Muscle of arm (tissue), 1 donor: ENCODE measurements at regions not wholly inside any gene's neighbourhood (a gene's known extent, or its start where the extent isn't known, plus 50 kb on each side); places are given as distances from the start of the nearest gene placed in this dataset.
"Not testable (repeated sequence)": the region's sequence is repeated elsewhere in the genome, so short reads cannot be mapped to it uniquely, and the experiment has no call there.

ENCODE experiments used
- DNase-seq: peaks from one replicate; pipeline ENCODE4 v3.0.0-alpha.2; 2013

DNA sequence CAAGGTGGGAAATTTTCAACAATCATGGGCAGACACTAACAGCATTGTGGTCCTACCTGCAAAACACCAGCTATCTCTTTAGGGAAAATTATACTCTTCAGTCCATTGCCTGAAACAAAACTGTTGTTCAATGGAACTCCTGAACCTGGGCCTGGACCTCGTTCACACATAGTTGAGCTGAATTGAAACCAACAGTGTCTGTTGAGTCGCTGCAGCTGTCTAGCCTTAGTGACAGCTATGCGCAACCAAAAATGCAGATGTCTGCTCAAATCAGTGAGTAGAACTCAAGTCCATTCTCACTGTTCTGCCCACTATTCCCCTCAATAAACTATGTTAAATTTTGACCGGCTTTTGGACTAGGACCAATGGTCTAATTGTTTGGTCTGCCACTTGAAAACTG, 286.2 kb downstream of the TFAP2A start:
- DNase-seq = no peak

DNA sequence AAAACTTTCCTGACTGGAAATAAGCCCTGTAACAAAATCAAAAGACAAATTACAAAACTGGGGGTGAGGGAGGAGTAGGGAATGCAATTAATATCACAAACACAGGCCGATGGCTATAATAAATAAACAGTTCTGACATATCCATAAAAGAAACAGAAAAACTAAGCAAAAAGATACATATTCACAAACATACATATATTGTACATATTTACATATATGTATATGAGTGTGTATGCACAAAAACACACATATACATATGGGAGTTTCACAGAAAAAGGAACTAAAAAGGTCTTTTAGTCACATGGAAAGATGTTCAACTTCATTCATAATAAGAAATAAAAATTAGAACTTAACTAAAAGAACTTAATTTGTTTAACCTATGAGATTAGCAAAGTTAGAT, 292.7 kb downstream of the TFAP2A start:
- DNase-seq = no peak

DNA sequence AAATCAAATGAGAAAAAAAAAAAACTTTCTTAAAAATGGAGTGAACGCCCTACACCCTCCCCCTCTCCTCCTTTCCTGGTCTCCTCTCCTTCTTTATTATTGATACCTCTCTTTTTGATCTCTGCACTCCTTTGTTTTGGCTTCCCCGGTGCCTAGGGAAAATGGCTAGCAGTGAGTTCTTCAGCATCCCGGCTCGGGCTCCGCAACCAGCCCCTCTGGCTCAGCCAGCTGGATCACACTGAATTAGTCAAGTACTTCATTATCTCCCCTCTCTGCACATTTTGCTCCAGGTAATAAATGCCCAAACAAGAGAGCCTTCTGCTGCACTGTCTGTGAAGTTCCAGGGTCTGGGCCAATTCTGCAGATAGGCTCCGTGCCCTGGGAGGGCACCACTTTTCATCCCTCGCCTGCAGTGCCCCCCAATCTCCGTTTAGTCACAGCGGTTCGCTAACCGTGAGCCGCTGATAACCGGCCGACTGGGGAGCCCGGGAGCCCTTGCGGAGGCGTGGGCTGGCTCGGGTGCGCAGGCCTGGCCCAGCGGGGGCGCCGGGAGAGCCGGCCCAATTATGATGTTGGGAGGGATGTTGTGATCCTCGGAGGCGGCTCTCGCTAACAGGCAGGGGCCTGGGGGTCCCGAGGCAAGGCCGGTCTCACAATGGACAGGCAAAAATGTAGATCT, 301.9 kb downstream of the TFAP2A start:
- DNase-seq = no peak

DNA sequence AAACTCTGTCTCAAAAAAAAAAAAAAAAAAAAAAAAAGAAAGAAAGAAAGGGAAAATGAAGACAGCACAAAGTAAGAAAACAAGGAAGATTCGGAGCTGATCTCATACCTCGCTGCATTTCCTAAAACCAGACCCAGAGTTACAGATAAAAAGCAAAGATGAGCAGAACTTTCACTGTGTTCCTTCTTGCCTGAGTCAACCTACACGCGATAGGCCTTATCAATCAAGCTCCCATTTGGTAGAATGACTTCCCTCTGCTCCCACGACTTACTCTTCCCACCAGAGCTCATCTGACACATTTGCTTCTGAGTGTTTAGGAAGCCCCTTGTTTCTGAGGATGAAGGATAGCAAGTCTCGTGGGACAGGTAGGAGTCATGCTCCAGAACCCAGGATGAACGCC, 302.9 kb downstream of the TFAP2A start:
- DNase-seq = no peak

DNA sequence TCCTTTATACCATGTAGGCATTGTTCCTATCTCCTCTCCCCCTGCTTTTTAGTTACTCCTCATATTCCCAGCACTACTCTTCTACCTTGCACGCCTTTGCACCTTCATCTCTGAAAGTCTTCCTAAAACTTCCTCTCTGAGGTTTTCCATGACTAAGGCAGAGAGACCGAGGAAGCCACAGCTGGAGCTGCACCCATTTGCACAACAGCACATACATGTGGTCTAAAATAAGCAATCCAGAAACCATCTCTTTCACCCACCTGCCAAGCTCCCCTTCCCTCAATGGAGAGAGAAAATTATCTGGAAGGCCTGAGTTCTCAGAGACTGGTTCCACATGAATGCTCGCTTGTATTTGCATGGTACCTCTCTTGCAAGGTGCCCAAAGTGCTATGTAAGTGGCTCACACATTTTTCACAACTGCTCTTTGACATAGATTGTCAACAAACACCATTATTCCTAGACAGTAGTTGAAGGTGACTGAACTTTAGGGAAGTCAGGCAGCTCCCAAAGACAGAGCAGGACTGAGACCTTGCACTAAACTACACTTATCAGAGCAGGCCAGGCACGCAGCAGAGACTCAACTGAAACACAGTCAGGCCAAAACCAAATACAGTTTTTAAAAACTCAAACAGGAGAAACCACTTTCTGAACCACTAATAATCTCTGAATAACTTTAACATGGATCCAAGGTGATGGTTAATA, 313.2 kb downstream of the TFAP2A start:
- DNase-seq = no peak

DNA sequence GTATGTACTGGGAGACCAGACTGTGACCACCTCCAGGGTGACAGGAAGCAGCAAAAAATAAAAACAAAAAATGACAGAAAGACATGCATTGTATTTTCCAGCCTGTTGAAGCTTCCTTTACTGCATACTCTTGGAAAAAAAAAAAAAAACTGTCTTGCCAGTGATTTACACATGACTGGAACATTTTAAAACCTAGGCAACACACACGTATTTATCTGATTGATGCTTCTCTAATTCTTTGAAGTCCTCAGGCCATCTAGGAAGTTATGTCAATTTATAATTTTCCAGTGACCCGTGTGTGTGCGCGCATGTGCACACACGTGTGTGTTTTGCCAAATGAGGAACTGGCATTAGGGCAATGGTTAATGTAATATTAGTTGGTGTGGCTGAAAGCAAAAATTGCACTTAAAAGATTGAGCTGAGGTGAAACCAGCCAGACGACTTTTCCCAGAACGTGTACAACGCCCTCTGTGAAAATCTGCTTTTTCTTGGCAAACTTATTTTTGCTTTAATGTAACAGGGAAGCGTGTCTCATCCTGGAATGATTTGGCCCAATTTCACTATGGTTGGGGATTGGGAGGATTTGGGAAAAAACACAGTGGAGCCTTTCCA, 315.2 kb downstream of the TFAP2A start:
- peak; percentile 42 for DNase-seq

DNA sequence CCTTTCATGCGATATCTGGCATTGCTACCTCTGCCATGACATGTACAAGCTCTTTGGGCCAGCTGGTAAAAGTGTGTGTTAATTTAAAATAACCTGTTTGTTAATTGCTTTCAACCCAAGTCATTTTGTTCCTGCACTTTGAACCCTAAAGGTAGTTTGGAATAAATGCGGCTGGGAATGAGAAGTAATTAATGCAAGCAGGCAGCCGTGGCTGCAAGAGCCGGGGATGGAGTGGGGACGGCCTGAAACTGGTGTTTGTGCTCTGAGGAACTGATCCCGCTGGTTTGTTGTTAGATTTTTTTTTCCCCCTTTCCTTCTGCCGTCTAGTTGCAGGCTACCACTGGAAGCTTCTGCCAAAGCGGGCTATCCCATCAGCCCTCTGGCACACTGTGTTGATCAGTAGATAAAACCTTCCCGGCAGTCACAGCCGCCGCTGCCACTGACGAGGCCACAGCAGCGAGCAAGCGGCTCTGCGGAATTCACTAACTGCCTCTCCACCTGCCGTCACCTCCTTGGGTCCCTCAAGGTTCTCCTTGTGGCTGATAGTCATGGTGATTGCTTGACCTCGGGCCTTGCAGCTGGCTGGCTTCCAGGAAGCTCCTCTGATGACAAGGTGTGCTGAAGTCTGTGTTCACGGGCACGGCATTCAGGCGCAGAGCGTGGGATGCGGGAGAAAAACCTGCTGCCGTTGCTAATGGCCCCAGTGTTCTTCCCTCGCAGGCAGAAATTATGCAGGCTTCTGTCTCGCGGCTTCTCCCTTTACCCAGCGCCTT, 315.9 kb downstream of the TFAP2A start:
- DNase-seq = no peak

DNA sequence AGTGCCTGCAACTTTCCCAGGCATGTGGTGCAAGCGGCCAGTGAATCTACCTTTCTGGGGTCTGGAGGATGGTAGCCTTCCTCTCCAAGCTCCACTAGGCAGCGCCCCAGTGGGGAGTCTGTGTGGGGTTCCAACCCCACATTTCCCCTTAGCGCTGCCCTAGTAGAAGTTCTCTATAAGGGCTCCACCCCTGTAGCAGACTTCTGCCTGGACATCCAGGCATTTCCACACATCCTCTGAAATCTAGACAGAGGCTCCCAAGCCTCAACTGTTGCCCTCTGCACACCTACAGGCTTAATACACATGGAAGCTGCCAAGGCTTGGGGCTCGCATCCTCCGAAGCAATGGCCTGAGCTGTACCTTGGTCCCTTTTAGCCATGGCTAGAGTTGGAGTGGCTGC, 321.6 kb downstream of the TFAP2A start:
- DNase-seq = no peak

DNA sequence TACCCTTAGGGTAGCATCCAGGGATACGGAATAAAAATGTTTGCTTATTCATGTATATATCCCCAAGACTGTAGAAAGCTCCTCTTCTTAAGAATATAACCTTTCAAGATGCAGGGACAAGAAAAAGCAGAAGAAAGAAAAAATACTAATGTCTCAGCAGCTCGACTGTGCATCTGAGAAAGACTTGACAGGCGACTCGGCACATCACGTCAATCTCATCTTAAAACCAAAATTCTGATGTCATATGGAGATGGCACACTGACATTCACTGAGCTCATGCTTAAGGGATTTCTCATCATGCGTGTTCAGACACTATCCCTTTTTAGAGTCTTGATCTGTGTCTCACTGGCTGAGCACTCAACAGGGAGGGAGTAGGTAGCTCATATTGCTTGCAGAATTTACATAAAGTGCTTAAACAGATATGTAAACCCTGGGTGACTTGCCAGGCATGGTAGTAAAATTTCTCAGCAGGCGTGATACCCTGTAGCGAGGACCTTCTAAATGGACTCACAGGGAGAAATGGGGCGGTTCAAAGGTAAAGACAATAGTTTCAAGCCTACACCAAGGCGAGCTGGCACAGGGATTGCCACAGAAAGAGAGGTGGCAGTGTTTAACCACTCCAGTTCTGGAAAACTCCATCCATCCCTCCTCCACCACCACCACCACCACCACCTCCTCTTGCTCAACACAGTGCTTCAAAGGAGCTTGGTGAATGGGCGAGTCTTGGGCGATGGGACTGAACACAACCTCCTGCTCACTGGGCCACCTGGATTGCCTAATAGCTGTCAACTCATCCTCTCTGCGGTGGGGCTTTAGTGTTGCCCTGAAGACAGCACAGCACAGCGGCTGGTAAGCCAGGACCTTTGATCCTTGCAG, 330.5 kb downstream of the TFAP2A start:
- DNase-seq = no peak

DNA sequence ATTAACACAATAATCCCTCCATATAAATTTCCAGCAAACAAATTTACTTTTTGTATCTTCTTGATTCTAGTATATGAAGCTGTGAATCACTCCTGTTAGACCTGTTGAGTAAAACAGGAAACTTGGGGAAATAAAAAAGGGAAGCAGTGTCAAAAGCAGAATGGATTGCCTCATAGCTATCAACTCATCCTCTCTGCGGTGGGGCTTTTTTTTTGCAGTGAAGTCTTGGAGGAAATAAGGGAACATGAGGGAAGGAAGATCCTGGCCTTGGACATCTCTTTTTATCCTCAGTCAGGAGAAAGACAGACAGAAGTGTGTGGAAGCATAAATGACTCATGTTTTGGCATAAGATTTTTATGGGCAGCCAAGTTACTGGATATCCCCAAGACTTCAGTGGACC, 332.5 kb downstream of the TFAP2A start:
- DNase-seq = peak; percentile 7

DNA sequence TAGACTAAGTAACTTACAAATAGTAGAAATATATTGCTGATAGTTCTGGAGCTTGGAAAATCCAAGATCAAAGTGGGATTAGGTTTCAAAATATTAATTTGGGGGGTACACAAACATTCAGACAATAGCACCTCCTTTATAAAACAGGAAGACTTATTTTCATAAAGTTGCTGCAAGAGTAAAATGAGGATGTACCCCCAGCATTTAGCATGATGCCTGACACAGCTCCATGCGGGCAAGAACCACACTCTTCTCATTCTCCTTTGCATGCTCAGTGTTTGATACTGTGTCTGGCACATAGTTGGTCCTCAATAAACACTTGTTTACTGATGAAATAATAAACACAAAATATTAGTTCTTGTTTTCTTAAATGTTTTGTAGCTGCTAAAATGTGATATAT, 332.9 kb downstream of the TFAP2A start:
- DNase-seq = no peak

DNA sequence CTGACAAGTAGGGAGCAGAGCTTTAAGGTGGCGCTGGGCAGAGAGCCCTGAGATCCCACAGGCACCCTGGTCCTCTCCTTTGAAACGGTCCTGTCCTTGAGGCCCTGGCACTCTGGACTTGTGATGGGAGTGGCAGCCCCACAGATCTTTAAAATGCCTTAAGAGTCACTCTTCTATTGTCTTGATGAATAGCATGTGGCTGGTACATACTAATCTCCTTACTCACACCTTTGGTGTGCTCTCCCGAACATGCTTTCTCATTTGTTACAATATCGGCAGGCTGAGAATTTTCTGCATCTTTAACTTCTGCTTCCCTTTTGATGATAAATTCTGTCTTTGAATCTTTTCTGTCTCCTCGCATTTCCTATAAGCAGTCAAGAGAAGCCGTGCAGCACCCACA, 333.8 kb downstream of the TFAP2A start:
- no peak for DNase-seq

DNA sequence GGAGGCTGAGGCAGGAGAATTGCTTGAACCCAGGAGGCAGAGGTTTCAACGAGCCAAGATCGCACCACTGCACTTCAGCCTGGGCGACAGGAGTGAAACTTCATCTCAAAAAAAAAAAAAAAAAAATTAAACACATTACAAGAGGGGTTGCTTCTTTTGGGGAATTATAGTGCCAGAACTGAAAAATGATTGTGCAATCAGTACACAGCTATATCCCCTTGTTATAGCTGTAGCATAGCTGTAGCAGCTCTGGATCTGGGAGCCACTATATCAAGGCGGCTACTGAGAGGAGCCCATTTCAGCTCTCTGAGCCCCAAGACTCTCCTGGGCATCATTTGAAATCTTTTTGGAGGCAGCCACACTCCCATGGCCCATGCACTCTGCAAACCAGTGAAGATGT, 334.3 kb downstream of the TFAP2A start:
- no peak for DNase-seq

DNA sequence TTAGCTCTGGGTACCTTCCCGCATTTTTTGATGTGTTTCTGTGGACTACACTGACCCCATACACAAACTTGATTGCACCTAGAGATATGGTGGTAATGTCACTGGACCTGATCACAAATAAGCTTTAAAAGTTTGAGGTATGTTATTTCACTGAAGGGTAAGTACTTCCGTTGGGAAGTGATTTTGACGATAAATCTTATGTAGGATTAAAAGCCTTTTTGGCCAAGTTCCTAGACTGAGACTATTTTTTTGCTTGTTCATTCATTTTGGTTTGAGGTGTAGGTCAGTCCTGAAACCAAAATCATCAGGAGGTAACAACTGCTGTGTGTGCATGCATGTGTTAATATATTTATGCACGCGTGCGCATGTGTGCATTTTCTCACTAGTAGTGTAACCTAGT, 336.3 kb downstream of the TFAP2A start:
- DNase-seq = no peak

DNA sequence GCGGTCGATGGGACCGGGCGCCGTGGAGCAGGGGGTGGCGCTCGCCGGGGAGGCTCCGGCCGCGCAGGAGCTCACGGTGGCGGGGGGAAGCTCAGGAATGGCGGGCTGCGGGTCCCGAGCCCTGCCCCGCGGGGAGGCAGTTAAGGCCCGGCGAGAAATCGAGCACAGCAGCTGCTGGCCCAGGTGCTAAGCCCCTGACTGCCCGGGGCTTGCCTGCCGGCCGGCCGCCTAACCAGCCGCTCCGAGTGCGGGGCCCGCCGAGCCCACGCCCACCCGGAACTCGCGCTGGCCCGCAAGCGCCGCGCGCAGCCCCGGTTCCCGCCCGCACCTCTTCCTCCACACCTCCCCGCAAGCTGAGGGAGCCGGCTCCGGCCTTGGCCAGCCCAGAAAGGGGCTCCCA, 340.1 kb downstream of the TFAP2A start:
- not testable (repeated sequence) for DNase-seq

DNA sequence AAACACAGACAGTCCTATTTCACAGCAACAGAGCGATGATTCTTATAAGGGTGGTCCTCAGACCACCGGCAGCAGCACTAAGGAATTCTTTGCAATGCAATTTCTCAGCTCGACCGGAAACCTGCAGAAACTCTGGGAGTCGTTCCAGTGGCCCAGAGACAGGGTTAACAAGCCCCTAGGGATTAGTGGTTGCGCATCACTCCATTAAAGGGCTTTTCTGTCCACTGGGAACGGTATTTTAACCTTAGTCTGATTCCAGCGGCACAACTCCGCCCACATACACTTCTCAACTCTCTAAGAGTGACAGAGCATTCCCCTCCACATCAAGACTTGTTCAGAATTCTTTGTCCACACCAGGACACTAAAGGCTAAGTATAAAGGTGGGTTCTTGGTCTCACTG, 341.5 kb downstream of the TFAP2A start:
- DNase-seq = no peak

DNA sequence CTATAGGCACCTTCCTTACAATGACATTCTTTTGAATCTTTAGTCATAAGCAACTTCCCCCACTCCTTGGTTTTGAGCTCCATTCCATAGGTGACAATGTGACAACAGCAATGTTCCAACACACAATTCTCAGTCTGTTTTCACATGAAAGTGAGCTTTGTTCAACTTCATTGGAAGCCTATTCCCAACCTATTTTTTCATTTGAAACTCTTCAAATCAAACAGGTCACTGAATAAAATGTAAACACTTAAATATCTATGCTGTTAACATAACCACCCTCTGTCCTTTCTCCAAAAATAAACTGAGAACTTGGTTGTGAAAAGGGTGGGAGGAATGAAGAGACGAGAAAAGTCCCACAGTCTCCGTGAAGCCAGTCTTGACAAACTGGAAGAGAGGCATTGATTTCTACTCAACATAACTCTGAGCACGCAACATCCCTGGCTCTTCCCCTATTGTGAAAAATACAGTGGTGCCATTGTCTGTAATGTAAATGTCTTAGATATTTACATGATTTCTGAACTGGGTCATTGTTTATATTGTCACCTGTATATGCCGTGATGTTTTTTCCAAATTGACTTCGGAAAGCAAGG, 343.1 kb downstream of the TFAP2A start:
- no peak for DNase-seq

DNA sequence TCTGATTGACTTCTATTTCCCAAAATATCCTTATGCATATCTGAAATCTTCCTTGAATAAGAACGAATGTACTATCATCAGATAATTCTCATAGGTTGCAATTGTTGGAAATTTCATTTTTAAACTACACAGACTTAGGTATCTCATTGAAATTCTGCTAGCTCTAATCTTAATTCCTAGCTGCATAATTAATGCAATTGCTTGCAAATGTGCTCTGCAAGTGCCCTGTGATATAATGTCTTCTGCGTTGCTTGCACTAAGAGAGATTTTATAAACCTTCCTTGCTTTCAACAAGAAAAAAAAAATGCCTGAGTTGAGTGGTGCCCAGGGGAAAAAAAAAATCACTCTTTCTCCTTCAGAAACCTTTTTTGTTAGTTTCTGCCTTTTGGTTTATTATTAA, 354.9 kb downstream of the TFAP2A start:
- no peak for DNase-seq

DNA sequence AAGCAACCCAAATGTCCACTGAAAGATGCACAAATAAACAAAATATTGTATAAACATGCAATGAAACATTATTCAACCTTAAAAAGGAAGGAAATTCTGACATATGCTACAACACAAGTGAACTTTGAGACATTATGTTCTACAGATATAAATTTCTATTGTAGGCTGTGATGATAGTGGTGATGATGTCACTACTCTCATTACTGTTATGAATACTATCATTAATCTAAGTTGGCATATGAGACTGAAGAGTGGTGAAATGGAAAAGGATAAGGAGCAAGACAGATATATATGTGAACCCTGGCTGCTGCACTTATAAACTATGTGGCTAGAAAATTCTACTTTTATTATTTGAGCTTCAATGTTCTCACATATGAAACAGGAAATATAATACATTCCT, 360.2 kb downstream of the TFAP2A start:
- no peak for DNase-seq

DNA sequence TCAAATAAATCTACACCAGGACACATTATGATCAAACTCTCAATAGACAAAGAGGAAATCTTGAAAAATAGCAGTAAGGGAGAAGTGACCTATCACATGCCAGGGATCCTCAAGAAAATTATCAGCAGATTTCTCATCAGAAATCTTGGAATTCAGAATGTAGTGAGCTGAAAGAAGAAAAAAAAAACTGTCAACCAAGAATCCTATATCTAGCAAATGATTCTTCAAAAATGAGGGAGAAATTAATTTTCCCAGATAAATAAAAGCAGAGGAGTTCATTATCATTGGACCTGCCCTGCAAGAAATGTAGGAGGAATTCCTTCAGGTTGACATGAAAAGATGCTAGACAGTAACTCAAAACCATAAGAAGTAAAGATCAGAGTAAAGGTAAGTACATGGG, 363.6 kb downstream of the TFAP2A start:
- DNase-seq = no peak
